Left forelimb (tissue), 1 donor: ENCODE measurements at regions not wholly inside any gene's neighbourhood (a gene's known extent, or its start where the extent isn't known, plus 50 kb on each side); places are given as distances from the start of the nearest gene placed in this dataset.

Experiments
- DNase-seq: peaks from one replicate; pipeline ENCODE4 v3.0.0-alpha.2; 2018; ENCODE audit warnings: low spot score

GRCh38 chr7:155181768-155182167, 111.6 kb downstream of the HTR5A start:
- DNase-seq = no peak

- no peak for DNase-seq
These were observed 112.4 kb downstream of the HTR5A start for GRCh38 chr7:155182406-155182970.

- no peak for DNase-seq
These were observed 113.5 kb downstream of the HTR5A start for GRCh38 chr7:155183655-155184054.

- no peak for DNase-seq
These were observed 112.8 kb upstream of the INSIG1 start for GRCh38 chr7:155184923-155185322.

GRCh38 chr7:155187061-155187785, 110.5 kb upstream of the INSIG1 start:
- DNase-seq = peak; percentile 30

GRCh38 chr7:155188357-155188756, 109.3 kb upstream of the INSIG1 start:
- DNase-seq = peak; percentile 15

- DNase-seq = peak; percentile 30
These were observed 108.7 kb upstream of the INSIG1 start for GRCh38 chr7:155188821-155189581.

- peak; percentile 25 for DNase-seq
These were observed 108.1 kb upstream of the INSIG1 start for GRCh38 chr7:155189590-155189989.

- DNase-seq = peak; percentile 74
These were observed 107.0 kb upstream of the INSIG1 start for GRCh38 chr7:155190688-155191087.

GRCh38 chr7:155191137-155191536, 106.5 kb upstream of the INSIG1 start:
- peak; percentile 33 for DNase-seq

GRCh38 chr7:155191901-155192478, 105.7 kb upstream of the INSIG1 start:
- DNase-seq = peak; percentile 14

- DNase-seq = peak; percentile 45
These were observed 104.6 kb upstream of the INSIG1 start for GRCh38 chr7:155192961-155193640.

- peak; percentile 1 for DNase-seq
These were observed 104.0 kb upstream of the INSIG1 start for GRCh38 chr7:155193716-155194115.

- peak; percentile 31 for DNase-seq
These were observed 103.1 kb upstream of the INSIG1 start for GRCh38 chr7:155194382-155195140.

- DNase-seq = no peak
These were observed 101.6 kb upstream of the INSIG1 start for GRCh38 chr7:155195939-155196523.

- DNase-seq = no peak
These were observed 99.3 kb upstream of the INSIG1 start for GRCh38 chr7:155198196-155198892.

GRCh38 chr7:155198901-155199845, 98.5 kb upstream of the INSIG1 start:
- peak; percentile 36 for DNase-seq

- DNase-seq = peak; percentile 28
These were observed 96.2 kb upstream of the INSIG1 start for GRCh38 chr7:155201325-155202087.
